ENCODE measurements at regions not wholly inside any gene's neighbourhood (a gene's known extent, or its start where the extent isn't known, plus 50 kb on each side); places are given as distances from the start of the nearest gene placed in this dataset.

- TF ChIP-seq EMX1 (CRISPR knock-in tag; IDR thresholded peaks at IDR 0.05) (no peak), STAT6 (CRISPR knock-in tag; conservative IDR thresholded peaks at IDR 0.05; ENCODE audit: low read depth) (no peak), CREB1 (CRISPR knock-in tag; IDR thresholded peaks at IDR 0.05) (no peak), CREM (CRISPR knock-in tag; IDR thresholded peaks at IDR 0.05) (no peak), TP53 (CRISPR knock-in tag; IDR thresholded peaks at IDR 0.05) (no peak), ZNF281 (CRISPR knock-in tag; IDR thresholded peaks at IDR 0.05) (no peak), ATF2 (CRISPR knock-in tag; IDR thresholded peaks at IDR 0.05; ENCODE audit: borderline replicate concordance, low read depth) (no peak), ATF3 (CRISPR knock-in tag; conservative IDR thresholded peaks at IDR 0.05) (no peak)
These were observed 191.4 kb downstream of the KIF26A start (continued) for GRCh38 chr14:104329793-104330192.

- no peaks in the 10 kb centered on the region for H3K4me1 Mint-ChIP-seq
- DNase-seq (ENCODE audit: low spot score) (no peak), ATAC-seq (no peak)
- peaks cover 5% of the 10 kb centered on the region; the same call in 1 of the 2 replicates for H3K27me3 Mint-ChIP-seq (ENCODE audit: low read depth)
- peaks cover 23% of the 10 kb centered on the region for H3K36me3 Mint-ChIP-seq
- H3K9me3 Mint-ChIP-seq, result peaks cover 31% of the 10 kb centered on the region
- no peak for TF ChIP-seq JUN (CRISPR knock-in tag; IDR thresholded peaks at IDR 0.05)
- no peak overlapping the region for H3K4me3 Mint-ChIP-seq
- CTCF ChIA-PET, result interaction anchor here (0.9 to 2.1 kb wide), 4 partner anchors 9 to 232 kb away, joined by 3 to 13 read pairs (median 3); no protein-coding TSS in a partner anchor
- POLR2A ChIA-PET, result no interaction called here
- H3K27ac Mint-ChIP-seq, result no peak overlapping the region
These were observed 193.7 kb downstream of the KIF26A start for GRCh38 chr14:104331871-104332605.

GRCh38 chr14:104332634-104333270, 194.4 kb downstream of the KIF26A start:
- Mint-ChIP-seq H3K27ac (no peak overlapping the region), H3K4me1 (no peaks in the 10 kb centered on the region), H3K36me3 (peaks cover 23% of the 10 kb centered on the region), H3K9me3 (peaks cover 32% of the 10 kb centered on the region), H3K27me3 (ENCODE audit: low read depth) (peaks cover 5% of the 10 kb centered on the region; the same call in 1 of the 2 replicates), H3K4me3 (no peak overlapping the region)
- TF ChIP-seq ATF6 (CRISPR knock-in tag; IDR thresholded peaks at IDR 0.05) (no peak), NR1H2 (CRISPR knock-in tag; IDR thresholded peaks at IDR 0.05) (no peak), RORB (CRISPR knock-in tag; IDR thresholded peaks at IDR 0.05) (no peak), SMAD4 (CRISPR knock-in tag; IDR thresholded peaks at IDR 0.05) (no peak), ZNF219 (CRISPR knock-in tag; IDR thresholded peaks at IDR 0.05; ENCODE audit: borderline replicate concordance) (no peak), CBFB (CRISPR knock-in tag; IDR thresholded peaks at IDR 0.05; ENCODE audit: low read depth) (no peak), GTF2I (CRISPR knock-in tag; conservative IDR thresholded peaks at IDR 0.05) (no peak), IRF2 (CRISPR knock-in tag; IDR thresholded peaks at IDR 0.05; ENCODE audit: borderline replicate concordance, low read depth) (no peak)
- CTCF ChIA-PET, result interaction anchor here (0.8 to 2.1 kb wide), 5 partner anchors 9 to 231 kb away, joined by 3 to 13 read pairs (median 3); no protein-coding TSS in a partner anchor
- no peak for DNase-seq (ENCODE audit: low spot score)
- no peak for ATAC-seq
- POLR2A ChIA-PET, result no interaction called here

Data from WTC11 (cell line).